IMR-90 (cell line): ENCODE measurements at regions not wholly inside any gene's neighbourhood (a gene's known extent, or its start where the extent isn't known, plus 50 kb on each side); places are given as distances from the start of the nearest gene placed in this dataset.

Experiments
- ATAC-seq: fragments of 200-7000 bp; cut with Tn5 transposase; 2 replicates; pipeline ENCODE4 v1.9.1; 2020; ENCODE audit warnings: low read depth, mild to moderate bottlenecking, moderate library complexity
- BruUV-seq: library from RNA; stranded (reverse); fragments of 400-500 nt; replicated peaks from 2 replicates; lab custom pipeline; 2021; lab: Mats Ljungman, UMichigan
- CTCF ChIA-PET: fragments of 300-600 bp; formaldehyde crosslinking; extraction: SDS; loops from one replicate; lab custom pipeline; 2021; ENCODE audit warnings: antibody characterized with exemption; lab: Yijun Ruan, JAX
- POLR2A ChIA-PET: fragments of 300-600 bp; sonication (Branson Sonifier 250); formaldehyde crosslinking; loops from one replicate; lab custom pipeline; 2022; ENCODE audit warnings: antibody characterized with exemption; ENCODE audit not compliant: unreplicated experiment; lab: Charles Lee
- DNase-seq: peaks from one replicate; pipeline ENCODE4 v3.0.0; 2013
- H2AFZ ChIP-seq: replicated peaks from 2 replicates; pipeline ENCODE3; 2013; ENCODE audit warnings: low read length, mild to moderate bottlenecking; ENCODE audit not compliant: poor library complexity
- H2AK5ac ChIP-seq: 2 replicates; pipeline ENCODE4 v1.6.1; 2013; ENCODE audit warnings: low read depth, low read length, inconsistent platforms
- H2AK9ac ChIP-seq: replicated peaks from 2 replicates; pipeline ENCODE3; 2013; ENCODE audit warnings: mild to moderate bottlenecking, low read depth, low read length, moderate library complexity; ENCODE audit not compliant: poor library complexity
- H2BK120ac ChIP-seq: 2 replicates; pipeline ENCODE4 v1.6.1; 2013; ENCODE audit warnings: low read depth, low read length, inconsistent platforms
- H2BK15ac ChIP-seq: 3 replicates; pipeline ENCODE4 v1.6.1; 2013; ENCODE audit warnings: low read depth, low read length, inconsistent platforms
- H2BK20ac ChIP-seq: 2 replicates; pipeline ENCODE4 v1.6.1; 2013; ENCODE audit warnings: low read depth, mild to moderate bottlenecking, inconsistent platforms, low read length, moderate library complexity
- H2BK5ac ChIP-seq: 2 replicates; pipeline ENCODE4 v1.6.1; 2013; ENCODE audit warnings: mild to moderate bottlenecking, low read depth, low read length, inconsistent platforms; ENCODE audit not compliant: poor library complexity, severe bottlenecking
- H3K14ac ChIP-seq: replicated peaks from 2 replicates; pipeline ENCODE4 v1.6.1; 2013; ENCODE audit warnings: low read depth, low read length, inconsistent platforms
- H3K18ac ChIP-seq: 2 replicates; pipeline ENCODE4 v1.6.1; 2013; ENCODE audit warnings: low read depth, low read length, control low read depth
- H3K23ac ChIP-seq: 2 replicates; pipeline ENCODE4 v1.6.1; 2013; ENCODE audit warnings: low read depth, low read length, inconsistent platforms
- H3K27ac ChIP-seq: 2 replicates; pipeline ENCODE4 v1.5.1; 2013; ENCODE audit warnings: mild to moderate bottlenecking, control low read depth, low read length; ENCODE audit not compliant: insufficient read depth
- H3K27me3 ChIP-seq: 2 replicates; pipeline ENCODE4 v1.6.1; 2013; ENCODE audit warnings: low read length; ENCODE audit not compliant: control insufficient read depth, insufficient read depth
- H3K36me3 ChIP-seq: 2 replicates; pipeline ENCODE4 v1.6.1; 2013; ENCODE audit warnings: low read length, mixed read lengths; ENCODE audit not compliant: control insufficient read depth, insufficient read depth
- H3K4ac ChIP-seq: 2 replicates; pipeline ENCODE4 v1.6.1; 2013; ENCODE audit warnings: low read depth, low read length, inconsistent platforms
- H3K4me1 ChIP-seq: 2 replicates; pipeline ENCODE4 v1.6.1; 2013; ENCODE audit warnings: low read length, mixed read lengths; ENCODE audit not compliant: control insufficient read depth, insufficient read depth
- H3K4me2 ChIP-seq: 2 replicates; pipeline ENCODE4 v1.6.1; 2013; ENCODE audit warnings: low read depth, mild to moderate bottlenecking, control low read depth, low read length, moderate library complexity
- H3K4me3 ChIP-seq: 2 replicates; pipeline ENCODE4 v1.5.1; 2013; ENCODE audit warnings: low read depth, mild to moderate bottlenecking, control low read depth, low read length, moderate library complexity; ENCODE audit not compliant: insufficient read depth
- H3K56ac ChIP-seq: 2 replicates; pipeline ENCODE4 v1.6.1; 2013; ENCODE audit warnings: low read length, inconsistent platforms; ENCODE audit not compliant: insufficient read depth; ENCODE audit errors: extremely low read depth
- H3K79me1 ChIP-seq, 2 experiments: 2 replicates each; pipeline ENCODE4 v1.6.1; 2013; ENCODE audit warnings: low read length in 2 of 2, inconsistent platforms in 1 of 2, low read depth in 1 of 2
- H3K9ac ChIP-seq: 2 replicates; pipeline ENCODE4 v1.6.1; 2013; ENCODE audit warnings: low read depth, low read length, control low read depth
- H3K9me1 ChIP-seq: 2 replicates; pipeline ENCODE4 v1.6.1; 2013; ENCODE audit warnings: low read length, inconsistent platforms; ENCODE audit not compliant: insufficient read depth
- H3K9me3 ChIP-seq: 2 replicates; pipeline ENCODE4 v1.6.1; 2013; ENCODE audit warnings: low read length; ENCODE audit not compliant: control insufficient read depth, insufficient read depth
- H4K20me1 ChIP-seq: 2 replicates; pipeline ENCODE4 v1.6.1; 2013; ENCODE audit warnings: low read length, inconsistent platforms; ENCODE audit not compliant: insufficient read depth
- H4K5ac ChIP-seq: 2 replicates; pipeline ENCODE4 v1.6.1; 2013; ENCODE audit warnings: mild to moderate bottlenecking, low read depth, low read length, control low read depth
- H4K8ac ChIP-seq, 2 experiments: 2 replicates each; pipeline ENCODE4 v1.6.1; 2013; ENCODE audit warnings: low read depth in 2 of 2, low read length in 2 of 2, control low read depth in 1 of 2, inconsistent platforms in 1 of 2
- H4K91ac ChIP-seq: 2 replicates; pipeline ENCODE4 v1.6.1; 2013; ENCODE audit warnings: low read depth, low read length, inconsistent platforms; ENCODE audit not compliant: insufficient read depth
- BHLHE40 ChIP-seq: fragments of 150-350 bp; IDR thresholded peaks from 2 replicates; pipeline ENCODE4 v1.6.1; 2016; ENCODE audit warnings: mild to moderate bottlenecking, low read depth, low read length
- CEBPB ChIP-seq: IDR thresholded peaks from 2 replicates; pipeline ENCODE4 v1.6.1; 2012; ENCODE audit warnings: low read depth, low read length, improper control_type of control experiment
- CHD1 ChIP-seq: IDR thresholded peaks from 2 replicates; pipeline ENCODE4 v1.6.1; 2012; ENCODE audit warnings: low read depth, low read length, improper control_type of control experiment
- ELK1 ChIP-seq: fragments of 150-350 bp; IDR thresholded peaks from 2 replicates; pipeline ENCODE4 v1.6.1; 2016; ENCODE audit warnings: low read depth, mild to moderate bottlenecking, low read length, moderate library complexity, borderline replicate concordance
- FOS ChIP-seq: fragments of 150-350 bp; IDR thresholded peaks from 2 replicates; pipeline ENCODE4 v1.6.1; 2016; ENCODE audit warnings: low read depth, low read length
- MAFK ChIP-seq: IDR thresholded peaks from 2 replicates; pipeline ENCODE4 v1.6.1; 2012; ENCODE audit warnings: low read depth, low read length, improper control_type of control experiment
- MXI1 ChIP-seq: IDR thresholded peaks from 2 replicates; pipeline ENCODE4 v1.6.1; 2012; ENCODE audit warnings: low read depth, mild to moderate bottlenecking, low read length, moderate library complexity, borderline replicate concordance
- NFE2L2 ChIP-seq: fragments of 150-350 bp; IDR thresholded peaks from 2 replicates; pipeline ENCODE4 v1.6.1; 2016; ENCODE audit warnings: low read depth, mild to moderate bottlenecking, low read length
- POLR2A ChIP-seq: IDR thresholded peaks from 2 replicates; pipeline ENCODE4 v1.6.1; 2012; ENCODE audit warnings: mild to moderate bottlenecking, low read depth, low read length
- RAD21 ChIP-seq: IDR thresholded peaks from 2 replicates; pipeline ENCODE4 v1.6.1; 2012; ENCODE audit warnings: low read length, improper control_type of control experiment
- RCOR1 ChIP-seq: IDR thresholded peaks from 2 replicates; pipeline ENCODE4 v1.6.1; 2012; ENCODE audit warnings: mild to moderate bottlenecking, low read length, improper control_type of control experiment; ENCODE audit not compliant: insufficient replicate concordance
- RFX5 ChIP-seq: IDR thresholded peaks from 2 replicates; pipeline ENCODE4 v1.8.0; 2012; ENCODE audit warnings: low read depth, mild to moderate bottlenecking, low read length, moderate library complexity
- SMC3 ChIP-seq: fragments of 150-350 bp; IDR thresholded peaks from 2 replicates; pipeline ENCODE4 v1.6.1; 2016; ENCODE audit warnings: low read depth, mild to moderate bottlenecking, antibody characterized with exemption, low read length, moderate library complexity
- WGBS, 2 experiments: methylation state at CpG; one replicate each; pipeline versions ENCODE4 v1.1.5 to v1.1.7; 2013; ENCODE audit warnings: missing lambda C conversion rate in 2 of 2; ENCODE audit not compliant: insufficient read length in 1 of 2; ENCODE audit errors: extremely low coverage in 2 of 2; 5-methylcytosine and 5-hydroxymethylcytosine counted together
- dilution Hi-C: fragments of 300-500 bp; cut with HindIII; formaldehyde crosslinking; loops from one replicate; pipeline ENCODE4 v1.14.3; 2018; ENCODE audit warnings: low sequenced_read_pairs; ENCODE audit not compliant: unreplicated experiment
- in situ Hi-C: fragments of 300-500 bp; cut with MboI; formaldehyde crosslinking; loops from 3 replicates; pipeline ENCODE4 v1.14.3; 2019; ENCODE audit warnings: low sequenced_read_pairs, inconsistent platforms, mixed read lengths
- intact Hi-C: fragments of 100-400 bp; cut with micrococcal nuclease; formaldehyde crosslinking; loops from 2 replicates; pipeline ENCODE4 v1.10.0; 2022
- TF ChIP-seq, protein P1 (sequence below): conservative IDR thresholded peaks from 2 replicates; pipeline ENCODE4 v1.5.1; 2012; ENCODE audit warnings: mild to moderate bottlenecking, low read depth, low read length, improper control_type of control experiment
- TF ChIP-seq, protein P2 (sequence below): fragments of 150-350 bp; IDR thresholded peaks from 2 replicates; pipeline ENCODE4 v1.6.1; 2017; ENCODE audit warnings: mild to moderate bottlenecking, antibody characterized with exemption, low read length, low read depth

DNA sequence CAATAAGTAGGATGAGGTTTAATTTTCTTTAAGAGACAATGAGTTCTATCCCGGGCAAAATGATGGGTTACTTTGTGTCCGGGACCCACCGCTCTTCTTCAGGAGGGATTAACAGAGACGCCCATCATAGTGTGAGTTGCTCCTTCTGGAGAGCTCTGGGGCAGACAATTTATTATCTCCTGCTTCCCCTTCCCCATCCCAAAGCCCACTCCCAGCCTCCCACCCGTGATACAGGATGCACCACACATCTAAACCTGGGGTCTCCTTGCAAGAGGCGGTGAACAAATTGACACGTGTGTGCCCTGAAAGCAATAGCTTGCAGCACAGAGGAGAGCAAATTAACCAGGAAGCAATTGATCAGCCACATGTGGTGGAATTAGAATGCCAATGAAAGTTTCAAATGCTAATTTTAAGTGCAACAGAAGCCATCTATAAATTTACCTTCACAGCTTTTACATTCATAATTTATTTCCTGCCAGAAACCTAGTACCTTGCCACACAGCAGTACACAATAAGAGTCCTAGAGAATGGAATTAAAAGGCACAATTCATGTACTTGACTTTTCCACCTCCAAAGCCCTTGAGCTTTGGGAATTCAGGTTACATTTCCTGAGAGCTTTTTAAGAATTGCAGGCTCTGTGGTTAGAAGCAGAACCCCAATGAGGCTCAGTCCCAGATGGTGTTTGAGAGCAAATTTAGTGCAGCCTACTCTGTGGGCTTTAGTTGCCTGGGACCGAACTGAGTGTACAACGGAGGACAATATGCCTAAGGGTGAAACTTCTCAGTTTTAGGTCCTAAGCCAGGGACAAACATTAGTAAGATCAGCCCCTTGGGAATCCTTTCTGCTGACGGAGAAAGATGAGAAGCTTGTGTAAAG lies 399.6 kb downstream of the MED10 start:
- H2AFZ ChIP-seq, result no peak overlapping the region
- in situ Hi-C loops (no loop called here), dilution Hi-C loops (no loop called here), intact Hi-C loops (no loop called here)
- DNase-seq, result no peak
- no peak overlapping the region for H3K14ac ChIP-seq
- no peak overlapping the region for H3K18ac ChIP-seq
- H3K79me1 ChIP-seq, result no peaks in the 10 kb centered on the region
- H3K23ac ChIP-seq, result no peak overlapping the region
- ChIA-PET POLR2A (no interaction called here), CTCF (no interaction called here)
- H3K9me1 ChIP-seq, result no peaks in the 10 kb centered on the region
- no peak overlapping the region for H4K5ac ChIP-seq
- TF ChIP-seq, protein P1, sequence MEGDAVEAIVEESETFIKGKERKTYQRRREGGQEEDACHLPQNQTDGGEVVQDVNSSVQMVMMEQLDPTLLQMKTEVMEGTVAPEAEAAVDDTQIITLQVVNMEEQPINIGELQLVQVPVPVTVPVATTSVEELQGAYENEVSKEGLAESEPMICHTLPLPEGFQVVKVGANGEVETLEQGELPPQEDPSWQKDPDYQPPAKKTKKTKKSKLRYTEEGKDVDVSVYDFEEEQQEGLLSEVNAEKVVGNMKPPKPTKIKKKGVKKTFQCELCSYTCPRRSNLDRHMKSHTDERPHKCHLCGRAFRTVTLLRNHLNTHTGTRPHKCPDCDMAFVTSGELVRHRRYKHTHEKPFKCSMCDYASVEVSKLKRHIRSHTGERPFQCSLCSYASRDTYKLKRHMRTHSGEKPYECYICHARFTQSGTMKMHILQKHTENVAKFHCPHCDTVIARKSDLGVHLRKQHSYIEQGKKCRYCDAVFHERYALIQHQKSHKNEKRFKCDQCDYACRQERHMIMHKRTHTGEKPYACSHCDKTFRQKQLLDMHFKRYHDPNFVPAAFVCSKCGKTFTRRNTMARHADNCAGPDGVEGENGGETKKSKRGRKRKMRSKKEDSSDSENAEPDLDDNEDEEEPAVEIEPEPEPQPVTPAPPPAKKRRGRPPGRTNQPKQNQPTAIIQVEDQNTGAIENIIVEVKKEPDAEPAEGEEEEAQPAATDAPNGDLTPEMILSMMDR, result no peak
- TF ChIP-seq CEBPB (no peak), RAD21 (no peak), MAFK (no peak), CHD1 (no peak), RFX5 (no peak), NFE2L2 (no peak), ELK1 (no peak), POLR2A (no peak), RCOR1 (no peak), SMC3 (no peak), MXI1 (no peak), FOS (no peak), BHLHE40 (no peak)
- TF ChIP-seq, protein P2, sequence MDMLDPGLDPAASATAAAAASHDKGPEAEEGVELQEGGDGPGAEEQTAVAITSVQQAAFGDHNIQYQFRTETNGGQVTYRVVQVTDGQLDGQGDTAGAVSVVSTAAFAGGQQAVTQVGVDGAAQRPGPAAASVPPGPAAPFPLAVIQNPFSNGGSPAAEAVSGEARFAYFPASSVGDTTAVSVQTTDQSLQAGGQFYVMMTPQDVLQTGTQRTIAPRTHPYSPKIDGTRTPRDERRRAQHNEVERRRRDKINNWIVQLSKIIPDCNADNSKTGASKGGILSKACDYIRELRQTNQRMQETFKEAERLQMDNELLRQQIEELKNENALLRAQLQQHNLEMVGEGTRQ, result no peak
- H3K4me3 ChIP-seq, result no peak overlapping the region
- H2BK15ac ChIP-seq, result no peak overlapping the region
- H3K27me3 ChIP-seq, result no peaks in the 10 kb centered on the region
- no peaks in the 10 kb centered on the region for H3K36me3 ChIP-seq
- H2BK5ac ChIP-seq, result no peak overlapping the region
- no peaks in the 10 kb centered on the region for H4K20me1 ChIP-seq
- no peak overlapping the region for H2AK9ac ChIP-seq
- no peak for ATAC-seq
- no peak overlapping the region for H3K56ac ChIP-seq
- no peak overlapping the region for H4K91ac ChIP-seq
- peaks cover 14% of the 10 kb centered on the region; the same call in 1 of the 2 replicates for H3K9me3 ChIP-seq
- no peak overlapping the region for H3K27ac ChIP-seq
- H3K9ac ChIP-seq, result no peak overlapping the region
- H2BK20ac ChIP-seq, result no peak overlapping the region
- 50% methylated on average over 1 of the region's 10 CpGs; no CpG with 5 or more reads in 1 of the 2 experiments for WGBS, 2 experiments
- no TSS peak for BruUV-seq
- no peak overlapping the region for H3K4ac ChIP-seq
- H2AK5ac ChIP-seq, result no peak overlapping the region
- H3K4me1 ChIP-seq, result no peaks in the 10 kb centered on the region
- H4K8ac ChIP-seq, result no peak overlapping the region
- no peak overlapping the region for H2BK120ac ChIP-seq
- no peak overlapping the region for H3K4me2 ChIP-seq
